GM23248 (cell line): ENCODE measurements at regions not wholly inside any gene's neighbourhood (a gene's known extent, or its start where the extent isn't known, plus 50 kb on each side); places are given as distances from the start of the nearest gene placed in this dataset.

Source experiments
- EZH2 ChIP-seq: fragments of 200-600 bp; sonication (generic); IDR thresholded peaks from 2 replicates; pipeline ENCODE4 v1.6.1; 2018; ENCODE audit warnings: antibody characterized with exemption, mild to moderate bottlenecking; ENCODE audit not compliant: insufficient read depth, poor library complexity, severe bottlenecking
- EZH2phosphoT487 ChIP-seq: fragments of 200-600 bp; sonication (generic); IDR thresholded peaks from 2 replicates; pipeline ENCODE4 v1.6.1; 2018; ENCODE audit warnings: antibody characterized with exemption, moderate library complexity, mild to moderate bottlenecking, low read depth; ENCODE audit not compliant: insufficient read depth

GRCh38 chr5:27598576-27598975, 560.2 kb upstream of the CDH9 start:
- TF ChIP-seq EZH2 (no peak), EZH2phosphoT487 (no peak)
